Fibroblast of mammary gland (primary cell): ENCODE measurements at regions not wholly inside any gene's neighbourhood (a gene's known extent, or its start where the extent isn't known, plus 50 kb on each side); places are given as distances from the start of the nearest gene placed in this dataset.

Experiments used
- DNase-seq: peaks from one replicate; pipeline ENCODE4 v3.0.0-alpha.2; 2010; ENCODE audit warnings: low read depth
- H3K4me3 ChIP-seq: 2 replicates; pipeline ENCODE4 v1.5.1; 2011; ENCODE audit warnings: low read depth, mild to moderate bottlenecking, low read length, moderate library complexity; ENCODE audit not compliant: control insufficient read depth
- CTCF ChIP-seq: conservative IDR thresholded peaks from 2 replicates; pipeline ENCODE4 v1.5.1; 2011; ENCODE audit warnings: low read depth, low read length, inconsistent platforms; ENCODE audit not compliant: control insufficient read depth, insufficient read depth

- H3K4me3 ChIP-seq, result no peak overlapping the region
- no peak for TF ChIP-seq CTCF
- no peak for DNase-seq
Measured at GRCh38 chr3:76352051-76352450, 566.7 kb upstream of the ZNF717 start.

GRCh38 chr3:76352511-76353284, 567.3 kb upstream of the ZNF717 start:
- no peak overlapping the region for H3K4me3 ChIP-seq
- no peak for DNase-seq
- TF ChIP-seq CTCF, result no peak

GRCh38 chr3:76353683-76354082, 568.3 kb upstream of the ZNF717 start:
- DNase-seq, result no peak
- H3K4me3 ChIP-seq, result no peak overlapping the region
- TF ChIP-seq CTCF, result no peak

- DNase-seq, result no peak
- H3K4me3 ChIP-seq, result no peak overlapping the region
- no peak for TF ChIP-seq CTCF
Measured at GRCh38 chr3:76361010-76361409, 575.7 kb upstream of the ZNF717 start.

- no peak overlapping the region for H3K4me3 ChIP-seq
- no peak for DNase-seq
- no peak for TF ChIP-seq CTCF
Measured at GRCh38 chr3:76362643-76363042, 577.3 kb upstream of the ZNF717 start.

- no peak for DNase-seq
- no peak overlapping the region for H3K4me3 ChIP-seq
- TF ChIP-seq CTCF, result no peak
Measured at GRCh38 chr3:76365275-76365674, 579.9 kb upstream of the ZNF717 start.

- no peak for DNase-seq
- no peak for TF ChIP-seq CTCF
Measured at GRCh38 chr3:76367281-76367680, 581.9 kb upstream of the ZNF717 start.

More at GRCh38 chr3:76367281-76367680, 581.9 kb upstream of the ZNF717 start:
- H3K4me3 ChIP-seq, result no peak overlapping the region
